Fibroblast of skin of scalp (primary cell): ENCODE measurements at regions not wholly inside any gene's neighbourhood (a gene's known extent, or its start where the extent isn't known, plus 50 kb on each side); places are given as distances from the start of the nearest gene placed in this dataset.
"Not testable (repeated sequence)": the region's sequence is repeated elsewhere in the genome, so short reads cannot be mapped to it uniquely, and the experiment has no call there.

Experiments
- DNase-seq: peaks from one replicate; pipeline ENCODE4 v3.0.0-alpha.2; 2013

GRCh38 chrX:130467936-130468335 lies 66.1 kb downstream of the RBMX2 start:
- no peak for DNase-seq

- no peak for DNase-seq
These were observed 66.7 kb downstream of the RBMX2 start for GRCh38 chrX:130468395-130468923.

- DNase-seq = no peak
These were observed 81.1 kb downstream of the RBMX2 start for GRCh38 chrX:130482871-130483270.

GRCh38 chrX:130485870-130486269 lies 84.1 kb downstream of the RBMX2 start:
- no peak for DNase-seq

GRCh38 chrX:130495502-130495901 lies 93.7 kb downstream of the RBMX2 start:
- not testable (repeated sequence) for DNase-seq

GRCh38 chrX:130497531-130497930 lies 95.7 kb downstream of the RBMX2 start:
- DNase-seq = no peak

- DNase-seq = no peak
These were observed 97.0 kb downstream of the RBMX2 start for GRCh38 chrX:130498653-130499274.

GRCh38 chrX:130502016-130502570 lies 100.3 kb downstream of the RBMX2 start:
- no peak for DNase-seq

GRCh38 chrX:130504019-130504418 lies 102.2 kb downstream of the RBMX2 start:
- DNase-seq = no peak

GRCh38 chrX:130507015-130507414 lies 105.2 kb downstream of the RBMX2 start:
- DNase-seq = no peak

GRCh38 chrX:130512534-130512933 lies 110.7 kb downstream of the RBMX2 start:
- not testable (repeated sequence) for DNase-seq

- DNase-seq = no peak
These were observed 114.3 kb downstream of the RBMX2 start for GRCh38 chrX:130516123-130516522.

- DNase-seq = peak; percentile 20
These were observed 121.9 kb downstream of the RBMX2 start for GRCh38 chrX:130523460-130524394.

- DNase-seq = no peak
These were observed 122.8 kb downstream of the RBMX2 start for GRCh38 chrX:130524476-130525194.

- no peak for DNase-seq
These were observed 127.7 kb downstream of the RBMX2 start for GRCh38 chrX:130529531-130529930.

GRCh38 chrX:130531066-130531465 lies 129.3 kb downstream of the RBMX2 start:
- no peak for DNase-seq

GRCh38 chrX:130539721-130540321 lies 138.0 kb downstream of the RBMX2 start:
- DNase-seq = peak; percentile 59

- DNase-seq = no peak
These were observed 142.0 kb downstream of the RBMX2 start for GRCh38 chrX:130543603-130544325.

GRCh38 chrX:130545796-130546195 lies 144.0 kb downstream of the RBMX2 start:
- no peak for DNase-seq

- DNase-seq = peak; percentile 63
These were observed 147.6 kb downstream of the RBMX2 start for GRCh38 chrX:130549382-130549781.

- no peak for DNase-seq
These were observed 148.6 kb downstream of the RBMX2 start for GRCh38 chrX:130550351-130550750.
